Panc1 (cell line): ENCODE measurements at regions not wholly inside any gene's neighbourhood (a gene's known extent, or its start where the extent isn't known, plus 50 kb on each side); places are given as distances from the start of the nearest gene placed in this dataset.

Experiments used
- ATAC-seq: fragments of 200-7000 bp; cut with Tn5 transposase; 2 replicates; pipeline ENCODE4 v1.9.1; 2020; ENCODE audit warnings: mild to moderate bottlenecking, moderate library complexity
- BruUV-seq: library from RNA; stranded (reverse); fragments of 400-500 nt; replicated peaks from 2 replicates; lab custom pipeline; 2021; lab: Mats Ljungman, UMichigan
- CTCF ChIA-PET: fragments of 300-600 bp; sonication (Branson Sonifier 250); formaldehyde crosslinking; loops from one replicate; lab custom pipeline; 2022; ENCODE audit warnings: antibody characterized with exemption; lab: Charles Lee
- POLR2A ChIA-PET: fragments of 300-600 bp; sonication (Branson Sonifier 250); formaldehyde crosslinking; loops from one replicate; lab custom pipeline; 2022; ENCODE audit warnings: antibody characterized with exemption; lab: Charles Lee
- DNase-seq: peaks from one replicate; pipeline ENCODE4 v3.0.0-alpha.2; 2010; ENCODE audit warnings: low read depth, low spot score
- H3K27ac ChIP-seq: 2 replicates; pipeline ENCODE4 v1.5.1; 2011; ENCODE audit warnings: mild to moderate bottlenecking, low read length, inconsistent platforms
- H3K27me3 ChIP-seq: fragments of 200-500 bp; sonication (Bioruptor generic); 2 replicates; pipeline ENCODE4 v1.6.0; 2014; ENCODE audit warnings: low read length, inconsistent platforms; ENCODE audit not compliant: control insufficient read depth, insufficient read depth
- H3K36me3 ChIP-seq: fragments of 200-500 bp; sonication (Bioruptor generic); 2 replicates; pipeline ENCODE4 v1.5.1; 2014; ENCODE audit warnings: inconsistent platforms, mild to moderate bottlenecking, low read length, moderate library complexity; ENCODE audit not compliant: control insufficient read depth, insufficient read depth
- H3K4me1 ChIP-seq: 2 replicates; pipeline ENCODE4 v1.5.1; 2011; ENCODE audit warnings: inconsistent platforms, mild to moderate bottlenecking, low read length, moderate library complexity; ENCODE audit not compliant: control insufficient read depth, insufficient read depth
- H3K4me3 ChIP-seq, 2 experiments: 2 replicates each; pipeline ENCODE4 v1.5.1; 2011 to 2012; ENCODE audit warnings: low read depth in 2 of 2, low read length in 2 of 2, mild to moderate bottlenecking in 2 of 2, inconsistent platforms in 1 of 2, moderate library complexity in 1 of 2
- H3K9me3 ChIP-seq: fragments of 200-500 bp; sonication (Bioruptor generic); 2 replicates; pipeline ENCODE4 v1.5.1; 2014; ENCODE audit warnings: low read depth, mild to moderate bottlenecking, inconsistent platforms, low read length, moderate library complexity; ENCODE audit not compliant: control insufficient read depth, insufficient read depth
- POLR2AphosphoS5 ChIP-seq: IDR thresholded peaks from 2 replicates; pipeline ENCODE4 v1.6.1; 2012; ENCODE audit warnings: mild to moderate bottlenecking, low read depth, low read length, moderate library complexity
- REST ChIP-seq, 2 experiments: IDR thresholded peaks; 2 replicates each; pipeline ENCODE4 v1.6.1; 2011 to 2012; ENCODE audit warnings: low read depth in 2 of 2, control low read depth in 1 of 2, low read length in 1 of 2, mild to moderate bottlenecking in 1 of 2, moderate library complexity in 1 of 2; ENCODE audit not compliant: insufficient read depth in 1 of 2
- SIN3A ChIP-seq: IDR thresholded peaks from 2 replicates; pipeline ENCODE4 v1.6.1; 2012; ENCODE audit warnings: low read depth, mild to moderate bottlenecking, low read length, moderate library complexity, borderline replicate concordance; ENCODE audit not compliant: insufficient read depth
- TCF7L2 ChIP-seq: IDR thresholded peaks from 2 replicates; pipeline ENCODE4 v1.6.1; 2011; ENCODE audit warnings: mild to moderate bottlenecking, low read depth, low read length, inconsistent platforms
- in situ Hi-C: cut with HindIII; loops from 2 replicates; pipeline ENCODE4 v1.10.0; 2016; ENCODE audit warnings: low sequenced_read_pairs, low pct_unique_long_range_greater_than_20kb
- intact Hi-C: fragments of 100-400 bp; cut with micrococcal nuclease; formaldehyde crosslinking; loops from one replicate; pipeline ENCODE4 v1.10.0; 2022; ENCODE audit not compliant: unreplicated experiment
- TF ChIP-seq, protein P1 (sequence below): fragments of 450-650 bp; IDR thresholded peaks from 2 replicates; pipeline ENCODE4 v1.5.1; 2017; ENCODE audit warnings: mild to moderate bottlenecking

DNA sequence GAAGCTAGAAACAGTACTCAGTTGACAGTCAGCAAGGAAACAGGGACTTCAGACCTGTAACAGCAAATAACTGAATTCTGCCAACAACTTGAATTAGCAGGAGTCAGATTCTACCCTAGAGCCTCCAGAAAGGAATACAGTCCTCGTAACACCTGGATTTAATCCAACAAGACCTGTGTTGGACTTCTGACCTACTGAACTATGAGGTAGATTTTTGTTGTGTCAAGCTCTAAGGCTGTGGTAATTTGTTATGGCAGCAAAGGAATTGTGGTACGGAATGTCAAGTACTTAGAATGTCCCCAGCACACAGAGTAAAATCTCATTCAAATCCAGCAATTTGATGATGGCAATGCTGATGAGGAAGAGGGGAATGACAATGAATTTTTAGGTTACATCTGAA, 234.1 kb downstream of the LRRN1 start:
- CTCF ChIA-PET = no interaction called here
- in situ Hi-C loops = no loop called here

GRCh38 chr3:4036046-4036445, 236.8 kb downstream of the LRRN1 start:
- Histone ChIP-seq H3K27me3 (no peaks in the 10 kb centered on the region), H3K4me1 (no peaks in the 10 kb centered on the region), H3K4me3 (no peak overlapping the region), H3K36me3 (no peaks in the 10 kb centered on the region), H3K27ac (no peak overlapping the region), H3K9me3 (no peaks in the 10 kb centered on the region)
- no TSS peak for BruUV-seq
- intact Hi-C loops (no loop called here), in situ Hi-C loops (no loop called here)
- ATAC-seq (no peak), DNase-seq (no peak)
- CTCF ChIA-PET = no interaction called here
- POLR2A ChIA-PET = no interaction called here
- TF ChIP-seq REST (IDR thresholded peaks at IDR 0.05; ENCODE audit: insufficient read depth in 1 of 2, low read depth in 2 of 2, low read length in 1 of 2) (no peak), POLR2AphosphoS5 (no peak), TCF7L2 (no peak), SIN3A (no peak)
- TF ChIP-seq, protein P1, sequence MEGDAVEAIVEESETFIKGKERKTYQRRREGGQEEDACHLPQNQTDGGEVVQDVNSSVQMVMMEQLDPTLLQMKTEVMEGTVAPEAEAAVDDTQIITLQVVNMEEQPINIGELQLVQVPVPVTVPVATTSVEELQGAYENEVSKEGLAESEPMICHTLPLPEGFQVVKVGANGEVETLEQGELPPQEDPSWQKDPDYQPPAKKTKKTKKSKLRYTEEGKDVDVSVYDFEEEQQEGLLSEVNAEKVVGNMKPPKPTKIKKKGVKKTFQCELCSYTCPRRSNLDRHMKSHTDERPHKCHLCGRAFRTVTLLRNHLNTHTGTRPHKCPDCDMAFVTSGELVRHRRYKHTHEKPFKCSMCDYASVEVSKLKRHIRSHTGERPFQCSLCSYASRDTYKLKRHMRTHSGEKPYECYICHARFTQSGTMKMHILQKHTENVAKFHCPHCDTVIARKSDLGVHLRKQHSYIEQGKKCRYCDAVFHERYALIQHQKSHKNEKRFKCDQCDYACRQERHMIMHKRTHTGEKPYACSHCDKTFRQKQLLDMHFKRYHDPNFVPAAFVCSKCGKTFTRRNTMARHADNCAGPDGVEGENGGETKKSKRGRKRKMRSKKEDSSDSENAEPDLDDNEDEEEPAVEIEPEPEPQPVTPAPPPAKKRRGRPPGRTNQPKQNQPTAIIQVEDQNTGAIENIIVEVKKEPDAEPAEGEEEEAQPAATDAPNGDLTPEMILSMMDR = no peak

More for the DNA sequence above, 234.1 kb downstream of the LRRN1 start:
- no peaks in the 10 kb centered on the region for H3K27me3 ChIP-seq
- no peak overlapping the region for H3K4me3 ChIP-seq
- no peaks in the 10 kb centered on the region for H3K9me3 ChIP-seq
- H3K36me3 ChIP-seq = no peaks in the 10 kb centered on the region
- no TSS peak for BruUV-seq
- H3K4me1 ChIP-seq = no peaks in the 10 kb centered on the region
- POLR2A ChIA-PET = no interaction called here
- ATAC-seq (no peak), DNase-seq (no peak)
- no peak overlapping the region for H3K27ac ChIP-seq
- intact Hi-C loops = no loop called here
- TF ChIP-seq POLR2AphosphoS5 = no peak
- TF ChIP-seq, protein P1 = no peak
- no peak for TF ChIP-seq SIN3A
- no peak for TF ChIP-seq REST (IDR thresholded peaks at IDR 0.05; ENCODE audit: insufficient read depth in 1 of 2, low read depth in 2 of 2, low read length in 1 of 2)
- no peak for TF ChIP-seq TCF7L2
